Adrenal gland (tissue), 9 donors: ENCODE measurements at regions not wholly inside any gene's neighbourhood (a gene's known extent, or its start where the extent isn't known, plus 50 kb on each side); places are given as distances from the start of the nearest gene placed in this dataset.

ENCODE experiments used
- DNase-seq, 7 donors: peaks; one replicate each; pipeline ENCODE4 v3.0.0-alpha.2; 2019 to 2020
- H3K27ac ChIP-seq, 5 donors: fragments of 200-600 bp; sonication (generic) in 4 of 5; 1 replicate in 3 of 5; 2 replicates in 2 of 5; pipeline versions ENCODE4 v1.5.1 to v1.8.0; 2016 to 2020; ENCODE audit warnings: mild to moderate bottlenecking in 1 of 5
- H3K27me3 ChIP-seq: fragments of 200-600 bp; 2 replicates; pipeline ENCODE4 v1.8.0; 2021
- H3K36me3 ChIP-seq, 2 donors: fragments of 200-600 bp; replicated peaks in 1 of 2; 1 replicate in 1 of 2; 2 replicates in 1 of 2; pipeline versions ENCODE4 v1.5.1 to v1.8.0; 2018 to 2022
- H3K4me1 ChIP-seq, 2 donors: fragments of 200-600 bp; replicated peaks in 1 of 2; 1 replicate in 1 of 2; 2 replicates in 1 of 2; pipeline versions ENCODE4 v1.5.1 to v1.8.0; 2018 to 2021
- H3K4me3 ChIP-seq, 4 donors: fragments of 200-600 bp; sonication (generic) in 3 of 4; one replicate each; pipeline ENCODE4 v1.5.1; 2016 to 2018
- H3K9me3 ChIP-seq, 3 donors: fragments of 200-600 bp; sonication (generic) in 1 of 3; replicated peaks in 1 of 3; 1 replicate in 2 of 3; 2 replicates in 1 of 3; pipeline versions ENCODE4 v1.5.1 to v1.8.0; 2016 to 2021
- CTCF ChIP-seq, 6 experiments: fragments of 450-650 bp in 4 of 6; fragments of 200-600 bp in 2 of 6; sonication (generic) in 1 of 6; IDR thresholded peaks; 1 replicate in 5 of 6; 2 replicates in 1 of 6; pipeline versions ENCODE4 v1.5.1 to v1.8.0; 2016 to 2021; ENCODE audit warnings: antibody characterized with exemption in 6 of 6, mild to moderate bottlenecking in 2 of 6, moderate library complexity in 1 of 6
- POLR2A ChIP-seq, 2 donors: fragments of 450-650 bp; IDR thresholded peaks; one replicate each; pipeline ENCODE4 v1.6.1; 2017; ENCODE audit warnings: antibody characterized with exemption in 2 of 2, mild to moderate bottlenecking in 2 of 2, moderate library complexity in 1 of 2
- WGBS, 4 donors: extraction: QIAGEN DNeasy Blood & Tissue Kit in 2 of 4; methylation state at CpG; one replicate each; pipeline versions ENCODE4 v1.1.5 to v1.1.7; 2013 to 2017; 5-methylcytosine and 5-hydroxymethylcytosine counted together
- intact Hi-C, 2 donors: fragments of 100-400 bp; cut with DNase I; formaldehyde crosslinking; loops; one replicate each; pipeline versions ENCODE4 v1.14.1 to v1.15.0; 2022 to 2023
- donor health status: healthy with polysubstance abuse.
- donor health status: Bipolar disorder and iron deficiency.
- donor health status: DM: yes; HTN: yes; CAD: no.
- donor health status: DM: no; HTN: no; CAD: no.
- donor health status: DM: no; HTN: no; CAD: no.

GRCh38 chr7:153607354-153607753 is 444.8 kb upstream of the DPP6 start:
- Histone ChIP-seq H3K4me3 (no peak overlapping the region), H3K27me3 (no peaks in the 10 kb centered on the region), H3K4me1 (no peaks in the 10 kb centered on the region), H3K36me3 (no peaks in the 10 kb centered on the region), H3K9me3 (no peaks in the 10 kb centered on the region), H3K27ac (no peak overlapping the region)
- TF ChIP-seq CTCF (IDR thresholded peaks at IDR 0.05) (no peak), POLR2A (IDR thresholded peaks at IDR 0.05) (no peak)
- no peak for DNase-seq
- 57 to 63% (median 62%) methylated on average over 3 of the region's 3 CpGs for WGBS, 4 donors
- intact Hi-C loops, result no loop called here

- Histone ChIP-seq H3K27ac (no peak overlapping the region), H3K27me3 (no peaks in the 10 kb centered on the region), H3K36me3 (no peaks in the 10 kb centered on the region), H3K4me3 (no peak overlapping the region), H3K9me3 (no peaks in the 10 kb centered on the region), H3K4me1 (no peaks in the 10 kb centered on the region)
- DNase-seq, result no peak
- WGBS, 4 donors, result 20 to 26% (median 24%) methylated on average over 8 of the region's 8 CpGs
- intact Hi-C loops, result no loop called here
- TF ChIP-seq CTCF (IDR thresholded peaks at IDR 0.05) (no peak), POLR2A (IDR thresholded peaks at IDR 0.05) (no peak)
Measured at GRCh38 chr7:153616711-153617325, 435.4 kb upstream of the DPP6 start.

GRCh38 chr7:153627323-153627722 is 424.9 kb upstream of the DPP6 start:
- Histone ChIP-seq H3K4me1 (no peaks in the 10 kb centered on the region), H3K27ac (no peak overlapping the region), H3K36me3 (no peaks in the 10 kb centered on the region), H3K9me3 (no peaks in the 10 kb centered on the region), H3K4me3 (no peak overlapping the region), H3K27me3 (no peaks in the 10 kb centered on the region)
- TF ChIP-seq POLR2A (IDR thresholded peaks at IDR 0.05) (no peak), CTCF (IDR thresholded peaks at IDR 0.05) (no peak)
- intact Hi-C loops, result no loop called here
- no peak for DNase-seq

GRCh38 chr7:153628406-153628805 is 423.8 kb upstream of the DPP6 start:
- Histone ChIP-seq H3K36me3 (no peaks in the 10 kb centered on the region), H3K9me3 (no peaks in the 10 kb centered on the region), H3K4me1 (no peaks in the 10 kb centered on the region), H3K27ac (no peak overlapping the region), H3K27me3 (no peaks in the 10 kb centered on the region), H3K4me3 (no peak overlapping the region)
- TF ChIP-seq CTCF (IDR thresholded peaks at IDR 0.05), result no peak
- intact Hi-C loops, result no loop called here
- 66 to 80% (median 73%) methylated on average over 6 of the region's 6 CpGs for WGBS, 4 donors
- DNase-seq, result no peak
